HEK293T (cell line): ENCODE measurements at regions not wholly inside any gene's neighbourhood (a gene's known extent, or its start where the extent isn't known, plus 50 kb on each side); places are given as distances from the start of the nearest gene placed in this dataset.

Experiments
- CTCF ChIA-PET: fragments of 350-600 bp; formaldehyde crosslinking; extraction: SDS; loops from one replicate; lab custom pipeline; 2021; ENCODE audit warnings: antibody characterized with exemption, inconsistent platforms; lab: Yijun Ruan, JAX
- POLR2A ChIA-PET: fragments of 350-600 bp; formaldehyde crosslinking; extraction: SDS; loops from one replicate; lab custom pipeline; 2020; ENCODE audit warnings: antibody characterized with exemption, inconsistent platforms; lab: Yijun Ruan, JAX
- DNase-seq: peaks from one replicate; pipeline ENCODE4 v3.0.0; 2012; ENCODE audit warnings: mixed read lengths; ENCODE audit errors: extremely low spot score
- ARNT ChIP-seq: fragments of 450-650 bp; IDR thresholded peaks from 2 replicates; pipeline ENCODE4 v1.6.1; 2017; ENCODE audit warnings: mild to moderate bottlenecking
- BHLHE40 ChIP-seq: fragments of 450-650 bp; IDR thresholded peaks from 2 replicates; pipeline ENCODE4 v1.6.1; 2016; ENCODE audit warnings: mild to moderate bottlenecking, moderate library complexity, borderline replicate concordance
- CTBP1 ChIP-seq: fragments of 450-650 bp; IDR thresholded peaks from 2 replicates; pipeline ENCODE4 v1.6.1; 2016; ENCODE audit warnings: borderline replicate concordance
- ELF4 ChIP-seq: fragments of 450-650 bp; IDR thresholded peaks from 2 replicates; pipeline ENCODE4 v1.6.1; 2017; ENCODE audit warnings: antibody characterized with exemption
- FOXA1 ChIP-seq: fragments of 450-650 bp; IDR thresholded peaks from 2 replicates; pipeline ENCODE4 v1.6.1; 2016; ENCODE audit warnings: mild to moderate bottlenecking
- FOXM1 ChIP-seq: fragments of 450-650 bp; IDR thresholded peaks from 2 replicates; pipeline ENCODE4 v1.6.1; 2017; ENCODE audit warnings: mild to moderate bottlenecking, borderline replicate concordance
- HDGF ChIP-seq: fragments of 450-650 bp; IDR thresholded peaks from 2 replicates; pipeline ENCODE4 v1.6.1; 2017; ENCODE audit warnings: antibody characterized with exemption, borderline replicate concordance
- L3MBTL2 ChIP-seq: fragments of 450-650 bp; conservative IDR thresholded peaks from 2 replicates; pipeline ENCODE4 v1.6.1; 2016; ENCODE audit warnings: mild to moderate bottlenecking
- LEF1 ChIP-seq: fragments of 450-650 bp; IDR thresholded peaks from 2 replicates; pipeline ENCODE4 v1.6.1; 2017; ENCODE audit warnings: mild to moderate bottlenecking, borderline replicate concordance
- NFRKB ChIP-seq: fragments of 450-650 bp; IDR thresholded peaks from 2 replicates; pipeline ENCODE4 v1.6.1; 2016; ENCODE audit warnings: mild to moderate bottlenecking, moderate library complexity
- PKNOX1 ChIP-seq: fragments of 450-650 bp; IDR thresholded peaks from 2 replicates; pipeline ENCODE4 v1.6.1; 2016
- SP1 ChIP-seq: fragments of 450-650 bp; IDR thresholded peaks from 2 replicates; pipeline ENCODE4 v1.6.1; 2017
- SUZ12 ChIP-seq: fragments of 450-650 bp; IDR thresholded peaks from 2 replicates; pipeline ENCODE4 v1.6.1; 2016; ENCODE audit warnings: mild to moderate bottlenecking
- TARDBP ChIP-seq: fragments of 450-650 bp; IDR thresholded peaks from 2 replicates; pipeline ENCODE4 v1.6.1; 2016
- ZNF384 ChIP-seq: fragments of 450-650 bp; IDR thresholded peaks from 2 replicates; pipeline ENCODE4 v1.6.1; 2016

DNA sequence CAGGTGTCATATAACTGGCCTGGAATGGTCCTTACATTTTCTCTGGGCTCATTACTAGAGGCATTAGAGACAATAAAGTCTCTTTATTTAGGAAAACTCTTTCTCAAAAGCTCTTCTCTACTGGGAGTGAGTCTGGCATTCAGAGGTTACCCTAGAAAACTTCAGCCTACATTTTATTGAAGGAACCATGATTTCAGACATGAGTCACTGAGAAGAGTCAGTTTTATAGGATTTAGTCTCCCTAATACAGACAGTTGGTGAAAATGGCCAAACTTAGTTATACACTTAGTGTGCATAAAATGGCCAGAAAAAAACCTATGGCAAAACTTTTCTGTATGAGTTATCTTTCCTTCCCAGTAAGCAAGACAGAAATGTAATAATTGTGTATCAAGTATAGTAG, 689.4 kb downstream of the ZEB2 start:
- DNase-seq: no peak
- ChIA-PET POLR2A (no interaction called here), CTCF (no interaction called here)
- no peak for TF ChIP-seq ELF4
- no peak for TF ChIP-seq FOXA1
- TF ChIP-seq PKNOX1: no peak
- no peak for TF ChIP-seq BHLHE40
- TF ChIP-seq FOXM1: no peak
- TF ChIP-seq L3MBTL2: no peak
- no peak for TF ChIP-seq LEF1

DNA sequence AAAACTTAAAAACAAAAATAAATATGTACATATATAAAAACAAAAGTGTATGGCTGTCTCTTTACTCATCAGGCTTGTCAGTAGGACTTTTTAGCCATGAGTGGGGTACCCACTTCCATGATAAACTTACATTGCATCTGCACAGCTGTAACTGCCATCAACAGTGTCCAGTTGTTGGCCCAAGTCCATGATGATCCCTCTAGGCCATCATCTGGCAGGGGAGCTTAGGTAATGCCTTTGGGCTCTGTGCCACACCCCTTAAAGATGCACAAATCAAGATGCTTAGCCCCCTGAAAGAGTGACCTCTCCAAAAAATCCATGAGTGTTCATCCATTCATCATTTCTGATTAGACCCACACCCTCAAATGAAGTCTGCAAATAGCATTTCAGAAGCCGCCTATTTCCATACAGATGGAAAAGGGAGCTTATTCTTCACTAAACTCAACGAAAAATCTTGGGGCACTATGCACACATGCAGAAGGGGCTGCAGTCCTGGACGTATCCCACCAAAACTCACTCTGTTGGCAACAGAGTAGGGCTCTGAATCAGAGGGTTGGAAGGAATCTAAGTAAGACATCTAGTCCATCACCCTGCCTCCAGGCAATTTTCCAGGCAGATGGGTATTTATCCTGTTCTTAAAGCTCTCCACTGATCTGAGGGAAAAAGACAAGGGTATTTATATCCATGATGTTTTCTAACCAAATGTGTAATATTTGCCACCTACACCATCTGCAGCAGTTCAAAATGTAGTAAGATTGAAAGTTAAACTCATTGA, 691.0 kb downstream of the ZEB2 start:
- ChIA-PET CTCF (no interaction called here), POLR2A (no interaction called here)
- TF ChIP-seq LEF1 (no peak), BHLHE40 (no peak), SUZ12 (no peak)
- DNase-seq: no peak

DNA sequence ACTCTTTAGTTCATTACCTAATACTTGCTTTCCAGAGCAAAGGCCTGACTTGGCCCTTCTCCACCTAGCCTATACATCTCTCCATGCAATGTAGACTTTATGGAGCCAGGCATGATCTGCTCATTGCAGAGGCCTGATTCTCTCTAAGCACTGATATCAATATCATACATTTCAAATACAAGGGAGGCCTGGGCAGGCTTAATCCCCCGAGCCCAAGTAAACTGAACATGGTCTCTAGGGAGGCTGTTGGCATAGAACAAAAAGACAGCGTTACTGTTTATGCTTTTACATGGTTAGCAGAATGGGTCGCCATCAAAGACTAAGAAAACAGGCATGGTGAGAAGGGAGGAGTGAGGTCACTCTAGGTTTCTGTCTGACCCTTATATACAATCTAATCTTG, 695.1 kb downstream of the ZEB2 start:
- ChIA-PET CTCF (interaction anchor here (0.6 kb wide), 1 partner anchor 103 kb away, joined by 3 read pairs; no protein-coding TSS in a partner anchor), POLR2A (no interaction called here)
- no peak for DNase-seq
- TF ChIP-seq SUZ12 (no peak), CTBP1 (no peak), BHLHE40 (no peak), L3MBTL2 (no peak), TARDBP (no peak), LEF1 (no peak), ARNT (no peak), HDGF (no peak), PKNOX1 (no peak), FOXA1 (no peak), NFRKB (no peak), ELF4 (no peak)

GRCh38 chr2:143823876-143824275, 694.7 kb downstream of the ARHGAP15 start:
- CTCF ChIA-PET: no interaction called here
- TF ChIP-seq SP1 (no peak), PKNOX1 (no peak), BHLHE40 (no peak)
- no peak for DNase-seq
- POLR2A ChIA-PET: no interaction called here

DNA sequence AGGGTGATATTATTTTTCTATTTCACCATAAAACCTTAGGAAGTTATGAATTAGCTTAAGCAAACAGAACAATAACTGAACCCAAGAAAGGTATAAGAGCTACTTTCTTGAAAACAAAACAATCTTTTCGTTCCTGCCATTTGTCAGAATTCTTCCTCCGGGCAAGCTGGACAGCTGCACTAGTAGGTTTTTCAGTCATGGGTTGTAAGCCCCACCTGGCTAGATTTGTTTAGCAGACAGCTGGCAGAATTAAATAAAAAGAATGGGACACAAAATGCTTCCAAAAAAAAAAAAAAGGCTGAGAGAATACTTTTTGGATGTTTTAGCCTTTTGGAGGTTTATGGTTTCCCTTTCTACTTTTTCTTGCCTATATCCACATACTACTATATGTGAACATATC, 694.1 kb downstream of the ARHGAP15 start:
- POLR2A ChIA-PET: no interaction called here

DNA sequence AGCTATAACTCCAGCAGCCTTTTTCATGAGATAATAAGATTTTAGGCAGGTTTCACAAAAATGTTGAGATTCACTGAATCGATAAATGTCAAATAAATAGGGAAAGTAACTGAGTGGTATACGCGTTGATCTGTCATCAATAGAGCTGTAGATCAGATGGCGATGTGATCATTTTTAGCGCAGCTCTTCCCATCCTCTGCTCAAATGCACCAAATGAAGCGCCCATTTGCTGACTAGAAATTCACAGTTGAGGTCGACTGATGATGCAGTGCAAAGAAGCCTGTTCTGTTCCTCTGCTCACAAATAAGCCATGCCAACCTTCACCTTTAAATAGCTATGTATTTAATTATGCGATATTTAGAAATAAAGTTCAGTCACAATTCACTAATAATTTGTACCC, 693.5 kb downstream of the ARHGAP15 start:
- POLR2A ChIA-PET: no interaction called here
- CTCF ChIA-PET: no interaction called here
- no peak for DNase-seq
- TF ChIP-seq LEF1 (no peak), FOXA1 (no peak), BHLHE40 (no peak), CTBP1 (no peak), ARNT (no peak), ZNF384 (no peak), ELF4 (no peak), L3MBTL2 (no peak), SUZ12 (no peak), PKNOX1 (no peak), FOXM1 (no peak), NFRKB (no peak), HDGF (no peak)

More for the DNA sequence above, 694.1 kb downstream of the ARHGAP15 start:
- no peak for DNase-seq
- CTCF ChIA-PET: no interaction called here
- TF ChIP-seq ARNT (no peak), SP1 (no peak), NFRKB (no peak), FOXA1 (no peak), ZNF384 (no peak), ELF4 (no peak), CTBP1 (no peak), HDGF (no peak), LEF1 (no peak), BHLHE40 (no peak), L3MBTL2 (no peak), FOXM1 (no peak), TARDBP (no peak)
